ENCODE measurements at regions not wholly inside any gene's neighbourhood (a gene's known extent, or its start where the extent isn't known, plus 50 kb on each side); places are given as distances from the start of the nearest gene placed in this dataset.

- no peak for DNase-seq (ENCODE audit: extremely low read depth, low read depth)
- TF ChIP-seq CTCF (IDR thresholded peaks at IDR 0.05; ENCODE audit: low read depth, low read length) = no peak
These were observed 369.2 kb upstream of the PKDCC start for GRCh38 chr2:41678639-41679038.

- TF ChIP-seq CTCF (IDR thresholded peaks at IDR 0.05; ENCODE audit: low read depth, low read length) = no peak
- DNase-seq (ENCODE audit: extremely low read depth, low read depth) = no peak
These were observed 361.7 kb upstream of the PKDCC start for GRCh38 chr2:41686156-41686555.

GRCh38 chr2:41691561-41691960, 356.3 kb upstream of the PKDCC start:
- DNase-seq (ENCODE audit: extremely low read depth, low read depth) = no peak
- TF ChIP-seq CTCF (IDR thresholded peaks at IDR 0.05; ENCODE audit: low read depth, low read length) = no peak

- no peak for TF ChIP-seq CTCF (IDR thresholded peaks at IDR 0.05; ENCODE audit: low read depth, low read length)
- no peak for DNase-seq (ENCODE audit: extremely low read depth, low read depth)
These were observed 353.2 kb upstream of the PKDCC start for GRCh38 chr2:41694536-41695049.

- no peak for TF ChIP-seq CTCF (IDR thresholded peaks at IDR 0.05; ENCODE audit: low read depth, low read length)
- no peak for DNase-seq (ENCODE audit: extremely low read depth, low read depth)
These were observed 352.4 kb upstream of the PKDCC start for GRCh38 chr2:41695198-41696113.

- TF ChIP-seq CTCF (IDR thresholded peaks at IDR 0.05; ENCODE audit: low read depth, low read length) = no peak
- DNase-seq (ENCODE audit: extremely low read depth, low read depth) = no peak
These were observed 350.4 kb upstream of the PKDCC start for GRCh38 chr2:41697389-41697788.

- TF ChIP-seq CTCF (IDR thresholded peaks at IDR 0.05; ENCODE audit: low read depth, low read length) = peak; percentile 61
- no peak for DNase-seq (ENCODE audit: extremely low read depth, low read depth)
These were observed 349.0 kb upstream of the PKDCC start for GRCh38 chr2:41698678-41699422.

Measured in AG09319 (cell line).